RWPE1 (cell line): ENCODE measurements at regions not wholly inside any gene's neighbourhood (a gene's known extent, or its start where the extent isn't known, plus 50 kb on each side); places are given as distances from the start of the nearest gene placed in this dataset.

Source experiments
- CTCF ChIA-PET: fragments of 350-600 bp; sonication (Branson Sonifier 250); formaldehyde crosslinking; extraction: SDS; loops from one replicate; lab custom pipeline; 2021; lab: Yijun Ruan, JAX
- POLR2A ChIA-PET: fragments of 400-600 bp; formaldehyde crosslinking; extraction: SDS; loops from one replicate; lab custom pipeline; 2020; ENCODE audit warnings: antibody characterized with exemption; ENCODE audit not compliant: low non-redundant PET; lab: Yijun Ruan, JAX
- DNase-seq: peaks from one replicate; pipeline ENCODE4 v3.0.0; 2012; ENCODE audit warnings: low spot score
- H3K27ac ChIP-seq: fragments of 450-650 bp; 2 replicates; pipeline ENCODE4 v1.5.1; 2017
- TF ChIP-seq, protein P1 (sequence below): fragments of 450-650 bp; conservative IDR thresholded peaks from 2 replicates; pipeline ENCODE4 v1.5.1; 2017; ENCODE audit warnings: low read depth, mild to moderate bottlenecking

GRCh38 chr10:44805466-44806210 lies 105.5 kb upstream of the TMEM72 start:
- H3K27ac ChIP-seq, result no peak overlapping the region
- CTCF ChIA-PET, result no interaction called here
- POLR2A ChIA-PET, result no interaction called here
- no peak for DNase-seq
- TF ChIP-seq, protein P1, sequence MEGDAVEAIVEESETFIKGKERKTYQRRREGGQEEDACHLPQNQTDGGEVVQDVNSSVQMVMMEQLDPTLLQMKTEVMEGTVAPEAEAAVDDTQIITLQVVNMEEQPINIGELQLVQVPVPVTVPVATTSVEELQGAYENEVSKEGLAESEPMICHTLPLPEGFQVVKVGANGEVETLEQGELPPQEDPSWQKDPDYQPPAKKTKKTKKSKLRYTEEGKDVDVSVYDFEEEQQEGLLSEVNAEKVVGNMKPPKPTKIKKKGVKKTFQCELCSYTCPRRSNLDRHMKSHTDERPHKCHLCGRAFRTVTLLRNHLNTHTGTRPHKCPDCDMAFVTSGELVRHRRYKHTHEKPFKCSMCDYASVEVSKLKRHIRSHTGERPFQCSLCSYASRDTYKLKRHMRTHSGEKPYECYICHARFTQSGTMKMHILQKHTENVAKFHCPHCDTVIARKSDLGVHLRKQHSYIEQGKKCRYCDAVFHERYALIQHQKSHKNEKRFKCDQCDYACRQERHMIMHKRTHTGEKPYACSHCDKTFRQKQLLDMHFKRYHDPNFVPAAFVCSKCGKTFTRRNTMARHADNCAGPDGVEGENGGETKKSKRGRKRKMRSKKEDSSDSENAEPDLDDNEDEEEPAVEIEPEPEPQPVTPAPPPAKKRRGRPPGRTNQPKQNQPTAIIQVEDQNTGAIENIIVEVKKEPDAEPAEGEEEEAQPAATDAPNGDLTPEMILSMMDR, result no peak

GRCh38 chr10:44806950-44807349 lies 104.2 kb upstream of the TMEM72 start:
- H3K27ac ChIP-seq, result no peak overlapping the region
- TF ChIP-seq, protein P1, result no peak
- DNase-seq, result no peak
- ChIA-PET CTCF (no interaction called here), POLR2A (no interaction called here)

DNA sequence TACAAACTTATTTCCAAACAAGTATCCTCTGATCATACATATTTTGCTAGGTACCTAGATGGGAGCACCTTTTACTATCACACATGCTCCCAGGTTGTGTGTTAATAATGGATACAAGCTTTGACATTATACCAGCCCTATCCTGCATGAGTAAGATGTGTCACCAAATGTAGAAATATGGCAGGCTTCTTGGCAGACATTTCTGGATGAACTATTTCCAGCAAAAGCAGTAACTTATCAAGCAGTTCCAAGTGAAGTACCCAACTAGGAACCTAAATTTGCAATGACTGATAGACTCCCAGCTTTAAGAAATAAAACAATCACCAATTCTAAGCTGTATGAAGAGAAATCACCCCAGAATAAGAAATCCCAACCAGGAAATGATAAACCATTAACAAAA lies 103.7 kb upstream of the TMEM72 start:
- ChIA-PET POLR2A (no interaction called here), CTCF (no interaction called here)
- no peak for DNase-seq
- TF ChIP-seq, protein P1, result no peak
- no peak overlapping the region for H3K27ac ChIP-seq

- no peak overlapping the region for H3K27ac ChIP-seq
- DNase-seq, result no peak
- CTCF ChIA-PET, result no interaction called here
- TF ChIP-seq, protein P1, result no peak
- POLR2A ChIA-PET, result no interaction called here
Observed at GRCh38 chr10:44809647-44810046, 101.5 kb upstream of the TMEM72 start.

- ChIA-PET POLR2A (no interaction called here), CTCF (no interaction called here)
- no peak overlapping the region for H3K27ac ChIP-seq
- TF ChIP-seq, protein P1, result no peak
- no peak for DNase-seq
Observed at GRCh38 chr10:44811072-44811471, 100.1 kb upstream of the TMEM72 start.

DNA sequence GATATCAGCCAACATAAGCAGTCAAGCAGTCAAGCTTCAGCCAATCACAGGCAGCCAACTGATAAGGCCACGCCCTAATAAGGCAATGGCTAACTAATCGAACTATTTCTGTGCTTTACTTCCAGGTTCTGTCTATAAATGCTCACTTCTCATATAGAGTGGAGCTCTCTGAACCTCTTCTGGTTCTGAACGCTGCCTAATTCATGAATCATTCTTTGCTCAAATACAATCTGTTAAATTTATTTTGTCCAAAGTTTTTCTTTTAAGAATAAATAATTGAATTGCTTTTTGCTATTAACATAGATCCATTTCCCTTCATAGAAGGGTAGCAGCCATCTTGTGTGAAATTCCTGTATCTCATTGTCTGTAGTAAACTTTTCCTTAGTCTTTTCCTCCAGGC lies 97.9 kb upstream of the TMEM72 start:
- CTCF ChIA-PET, result no interaction called here
- DNase-seq, result no peak
- POLR2A ChIA-PET, result no interaction called here
- TF ChIP-seq, protein P1, result no peak
- no peak overlapping the region for H3K27ac ChIP-seq
